Fibroblast of pulmonary artery (primary cell): ENCODE measurements at regions not wholly inside any gene's neighbourhood (a gene's known extent, or its start where the extent isn't known, plus 50 kb on each side); places are given as distances from the start of the nearest gene placed in this dataset.

Source experiments
- DNase-seq: peaks from one replicate; pipeline ENCODE4 v3.0.0-alpha.2; 2010; ENCODE audit warnings: low read depth
- H3K4me3 ChIP-seq: replicated peaks from 2 replicates; pipeline ENCODE4 v1.5.1; 2011; ENCODE audit warnings: low read depth, mild to moderate bottlenecking, control low read depth, low read length, moderate library complexity
- CTCF ChIP-seq: IDR thresholded peaks from 2 replicates; pipeline ENCODE4 v1.5.1; 2011; ENCODE audit warnings: mild to moderate bottlenecking, control low read depth, low read length, inconsistent platforms; ENCODE audit errors: missing control alignments

GRCh38 chr15:95940431-95940985, 390.0 kb upstream of the NR2F2 start:
- no peak overlapping the region for H3K4me3 ChIP-seq
- TF ChIP-seq CTCF = no peak
- DNase-seq = no peak

- DNase-seq = no peak
- no peak overlapping the region for H3K4me3 ChIP-seq
- TF ChIP-seq CTCF = no peak
Measured at GRCh38 chr15:95944193-95944592, 386.3 kb upstream of the NR2F2 start.

DNA sequence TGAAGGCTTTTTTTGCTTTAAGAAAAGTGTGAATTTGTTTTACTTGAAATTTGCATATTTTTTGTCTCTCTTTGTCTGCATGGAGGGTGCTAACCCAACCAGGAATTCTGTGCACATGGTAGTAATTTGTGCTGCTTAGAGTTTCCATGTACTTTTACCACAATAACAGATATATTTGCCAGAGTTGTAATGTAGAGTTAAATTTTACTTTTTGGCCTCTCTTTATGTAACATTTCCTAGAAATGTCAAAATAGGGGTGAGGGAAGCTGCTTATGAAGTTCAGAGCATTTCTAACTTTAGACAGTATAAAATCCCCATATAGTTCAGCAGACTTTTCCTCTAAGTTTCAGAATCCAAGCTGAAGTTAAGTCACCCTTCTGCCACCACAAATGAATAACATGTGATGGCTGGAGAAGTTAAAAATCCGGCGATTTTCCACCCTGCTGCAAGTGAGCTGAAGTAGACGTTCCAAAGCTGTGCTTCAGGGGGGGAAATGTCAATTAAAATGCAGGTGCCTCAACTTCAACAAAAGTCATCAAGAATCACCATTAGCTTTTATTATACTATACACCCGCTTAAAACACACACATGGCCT, 385.7 kb upstream of the NR2F2 start:
- DNase-seq = no peak
- TF ChIP-seq CTCF = no peak
- H3K4me3 ChIP-seq = no peak overlapping the region

GRCh38 chr15:95946241-95946640, 384.3 kb upstream of the NR2F2 start:
- no peak overlapping the region for H3K4me3 ChIP-seq
- no peak for TF ChIP-seq CTCF
- DNase-seq = no peak

DNA sequence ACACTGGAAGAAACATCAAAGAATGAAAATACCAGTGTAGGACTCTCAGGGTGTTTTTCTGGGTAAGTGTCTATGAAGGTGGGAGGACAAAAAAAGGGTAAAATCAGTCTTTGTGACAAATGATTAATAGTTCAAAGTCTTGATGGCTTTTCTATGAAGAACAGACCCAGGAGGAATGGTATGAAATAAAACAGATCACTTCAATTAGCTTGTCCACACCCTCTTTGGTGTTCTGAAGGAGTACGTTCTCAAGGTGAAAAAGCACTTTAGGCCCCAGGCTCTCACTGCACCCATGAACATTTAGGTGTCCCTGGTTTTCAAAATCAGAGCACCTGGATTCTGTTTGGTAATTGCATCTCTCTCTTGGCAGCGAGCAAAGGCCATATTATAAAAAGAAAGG, 383.6 kb upstream of the NR2F2 start:
- DNase-seq = no peak
- no peak for TF ChIP-seq CTCF
- no peak overlapping the region for H3K4me3 ChIP-seq

- DNase-seq = no peak
- H3K4me3 ChIP-seq = no peak overlapping the region
- no peak for TF ChIP-seq CTCF
Measured at GRCh38 chr15:95948411-95948810, 382.1 kb upstream of the NR2F2 start.

DNA sequence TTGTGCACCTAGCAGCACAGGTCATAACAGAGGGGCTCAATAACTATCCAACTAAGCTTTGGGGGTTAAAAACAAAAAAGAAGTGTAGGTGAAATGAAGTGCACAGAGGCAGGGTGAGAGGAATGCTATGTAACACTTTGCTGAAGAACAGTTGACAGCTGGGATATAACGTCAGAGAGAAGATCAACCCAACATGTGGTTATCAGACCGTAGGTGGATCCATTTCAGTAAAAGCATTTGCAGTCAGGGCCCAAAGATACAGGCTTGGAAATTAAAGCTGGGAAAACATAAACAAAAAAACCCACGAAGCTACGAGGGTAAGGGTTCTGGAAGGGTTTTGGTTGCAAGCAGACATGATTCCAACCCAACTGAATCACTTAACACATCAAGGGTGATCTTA, 377.5 kb upstream of the NR2F2 start:
- no peak overlapping the region for H3K4me3 ChIP-seq
- DNase-seq = no peak
- TF ChIP-seq CTCF = no peak
